ENCODE measurements at regions not wholly inside any gene's neighbourhood (a gene's known extent, or its start where the extent isn't known, plus 50 kb on each side); places are given as distances from the start of the nearest gene placed in this dataset.

DNA sequence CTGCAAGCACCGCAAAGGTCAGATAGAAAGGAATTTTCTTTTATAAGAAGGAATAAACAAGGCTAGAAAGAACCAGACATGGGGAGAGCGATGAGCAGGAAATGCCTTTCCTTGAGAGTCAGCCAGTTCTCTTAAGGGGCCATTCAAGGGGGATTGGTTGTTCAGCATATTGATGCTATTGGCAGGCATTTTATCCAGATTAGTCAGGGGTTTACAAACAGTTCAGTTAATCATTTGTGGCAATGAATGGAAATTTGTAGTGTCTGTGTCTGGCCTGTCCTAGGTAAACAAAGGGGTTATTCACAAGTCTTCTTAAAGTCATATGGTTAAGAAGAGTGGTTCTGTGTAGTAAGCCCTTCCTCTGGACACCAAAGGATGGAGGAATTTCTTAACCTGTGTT lies 184.7 kb upstream of the FRMPD4 start:
- no peak for TF ChIP-seq ZNF121 (CRISPR knock-in tag; IDR thresholded peaks at IDR 0.05)
- no peak for TF ChIP-seq IRF2 (CRISPR knock-in tag; IDR thresholded peaks at IDR 0.05; ENCODE audit: borderline replicate concordance, low read depth)
- TF ChIP-seq NR3C1 (CRISPR knock-in tag; conservative IDR thresholded peaks at IDR 0.05; ENCODE audit: low read depth): no peak
- TF ChIP-seq, protein P1, sequence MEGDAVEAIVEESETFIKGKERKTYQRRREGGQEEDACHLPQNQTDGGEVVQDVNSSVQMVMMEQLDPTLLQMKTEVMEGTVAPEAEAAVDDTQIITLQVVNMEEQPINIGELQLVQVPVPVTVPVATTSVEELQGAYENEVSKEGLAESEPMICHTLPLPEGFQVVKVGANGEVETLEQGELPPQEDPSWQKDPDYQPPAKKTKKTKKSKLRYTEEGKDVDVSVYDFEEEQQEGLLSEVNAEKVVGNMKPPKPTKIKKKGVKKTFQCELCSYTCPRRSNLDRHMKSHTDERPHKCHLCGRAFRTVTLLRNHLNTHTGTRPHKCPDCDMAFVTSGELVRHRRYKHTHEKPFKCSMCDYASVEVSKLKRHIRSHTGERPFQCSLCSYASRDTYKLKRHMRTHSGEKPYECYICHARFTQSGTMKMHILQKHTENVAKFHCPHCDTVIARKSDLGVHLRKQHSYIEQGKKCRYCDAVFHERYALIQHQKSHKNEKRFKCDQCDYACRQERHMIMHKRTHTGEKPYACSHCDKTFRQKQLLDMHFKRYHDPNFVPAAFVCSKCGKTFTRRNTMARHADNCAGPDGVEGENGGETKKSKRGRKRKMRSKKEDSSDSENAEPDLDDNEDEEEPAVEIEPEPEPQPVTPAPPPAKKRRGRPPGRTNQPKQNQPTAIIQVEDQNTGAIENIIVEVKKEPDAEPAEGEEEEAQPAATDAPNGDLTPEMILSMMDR (IDR thresholded peaks at IDR 0.05): no peak
- no peak for TF ChIP-seq ETV6 (CRISPR knock-in tag; IDR thresholded peaks at IDR 0.05)
- no peak for TF ChIP-seq RELA (CRISPR knock-in tag; IDR thresholded peaks at IDR 0.05; ENCODE audit: borderline replicate concordance)
- TF ChIP-seq, protein P2, sequence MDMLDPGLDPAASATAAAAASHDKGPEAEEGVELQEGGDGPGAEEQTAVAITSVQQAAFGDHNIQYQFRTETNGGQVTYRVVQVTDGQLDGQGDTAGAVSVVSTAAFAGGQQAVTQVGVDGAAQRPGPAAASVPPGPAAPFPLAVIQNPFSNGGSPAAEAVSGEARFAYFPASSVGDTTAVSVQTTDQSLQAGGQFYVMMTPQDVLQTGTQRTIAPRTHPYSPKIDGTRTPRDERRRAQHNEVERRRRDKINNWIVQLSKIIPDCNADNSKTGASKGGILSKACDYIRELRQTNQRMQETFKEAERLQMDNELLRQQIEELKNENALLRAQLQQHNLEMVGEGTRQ (CRISPR knock-in tag; IDR thresholded peaks at IDR 0.05): no peak
- TF ChIP-seq ZBTB21 (CRISPR knock-in tag; IDR thresholded peaks at IDR 0.05; ENCODE audit: borderline replicate concordance): no peak
- TF ChIP-seq, protein P3, sequence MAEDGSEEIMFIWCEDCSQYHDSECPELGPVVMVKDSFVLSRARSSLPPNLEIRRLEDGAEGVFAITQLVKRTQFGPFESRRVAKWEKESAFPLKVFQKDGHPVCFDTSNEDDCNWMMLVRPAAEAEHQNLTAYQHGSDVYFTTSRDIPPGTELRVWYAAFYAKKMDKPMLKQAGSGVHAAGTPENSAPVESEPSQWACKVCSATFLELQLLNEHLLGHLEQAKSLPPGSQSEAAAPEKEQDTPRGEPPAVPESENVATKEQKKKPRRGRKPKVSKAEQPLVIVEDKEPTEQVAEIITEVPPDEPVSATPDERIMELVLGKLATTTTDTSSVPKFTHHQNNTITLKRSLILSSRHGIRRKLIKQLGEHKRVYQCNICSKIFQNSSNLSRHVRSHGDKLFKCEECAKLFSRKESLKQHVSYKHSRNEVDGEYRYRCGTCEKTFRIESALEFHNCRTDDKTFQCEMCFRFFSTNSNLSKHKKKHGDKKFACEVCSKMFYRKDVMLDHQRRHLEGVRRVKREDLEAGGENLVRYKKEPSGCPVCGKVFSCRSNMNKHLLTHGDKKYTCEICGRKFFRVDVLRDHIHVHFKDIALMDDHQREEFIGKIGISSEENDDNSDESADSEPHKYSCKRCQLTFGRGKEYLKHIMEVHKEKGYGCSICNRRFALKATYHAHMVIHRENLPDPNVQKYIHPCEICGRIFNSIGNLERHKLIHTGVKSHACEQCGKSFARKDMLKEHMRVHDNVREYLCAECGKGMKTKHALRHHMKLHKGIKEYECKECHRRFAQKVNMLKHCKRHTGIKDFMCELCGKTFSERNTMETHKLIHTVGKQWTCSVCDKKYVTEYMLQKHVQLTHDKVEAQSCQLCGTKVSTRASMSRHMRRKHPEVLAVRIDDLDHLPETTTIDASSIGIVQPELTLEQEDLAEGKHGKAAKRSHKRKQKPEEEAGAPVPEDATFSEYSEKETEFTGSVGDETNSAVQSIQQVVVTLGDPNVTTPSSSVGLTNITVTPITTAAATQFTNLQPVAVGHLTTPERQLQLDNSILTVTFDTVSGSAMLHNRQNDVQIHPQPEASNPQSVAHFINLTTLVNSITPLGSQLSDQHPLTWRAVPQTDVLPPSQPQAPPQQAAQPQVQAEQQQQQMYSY (CRISPR knock-in tag; IDR thresholded peaks at IDR 0.05): no peak
- TF ChIP-seq ZNF138 (CRISPR knock-in tag; conservative IDR thresholded peaks at IDR 0.05): no peak
- TF ChIP-seq, protein P4, sequence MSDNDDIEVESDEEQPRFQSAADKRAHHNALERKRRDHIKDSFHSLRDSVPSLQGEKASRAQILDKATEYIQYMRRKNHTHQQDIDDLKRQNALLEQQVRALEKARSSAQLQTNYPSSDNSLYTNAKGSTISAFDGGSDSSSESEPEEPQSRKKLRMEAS (CRISPR knock-in tag; IDR thresholded peaks at IDR 0.05): no peak
